T1000 (cell line): ENCODE measurements at regions not wholly inside any gene's neighbourhood (a gene's known extent, or its start where the extent isn't known, plus 50 kb on each side); places are given as distances from the start of the nearest gene placed in this dataset.

Experiments
- DNase-seq: peaks from one replicate; lab custom pipeline; 2025; ENCODE audit warnings: mixed read lengths; lab: John Stamatoyannopoulos, UW

DNA sequence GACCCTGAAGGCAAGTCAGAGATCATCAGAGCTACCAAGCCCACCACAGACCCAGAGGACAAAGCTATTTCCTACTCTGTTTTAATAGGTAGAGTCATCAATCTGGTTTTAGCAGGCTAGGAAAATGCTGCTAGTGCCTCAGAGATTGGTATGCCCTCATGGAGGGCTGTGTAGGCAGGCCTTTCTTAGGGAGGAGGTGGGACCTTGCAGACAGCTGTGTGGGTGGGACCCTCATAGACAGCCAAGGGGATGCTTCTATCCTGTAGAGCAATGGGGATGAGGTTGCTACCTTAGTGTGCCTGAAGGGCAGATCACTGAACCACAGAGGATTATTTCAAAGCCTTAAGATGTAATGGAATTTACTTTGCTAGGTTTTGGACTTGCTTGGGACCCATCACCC, 534.9 kb upstream of the KLF12 start:
- no peak for DNase-seq

DNA sequence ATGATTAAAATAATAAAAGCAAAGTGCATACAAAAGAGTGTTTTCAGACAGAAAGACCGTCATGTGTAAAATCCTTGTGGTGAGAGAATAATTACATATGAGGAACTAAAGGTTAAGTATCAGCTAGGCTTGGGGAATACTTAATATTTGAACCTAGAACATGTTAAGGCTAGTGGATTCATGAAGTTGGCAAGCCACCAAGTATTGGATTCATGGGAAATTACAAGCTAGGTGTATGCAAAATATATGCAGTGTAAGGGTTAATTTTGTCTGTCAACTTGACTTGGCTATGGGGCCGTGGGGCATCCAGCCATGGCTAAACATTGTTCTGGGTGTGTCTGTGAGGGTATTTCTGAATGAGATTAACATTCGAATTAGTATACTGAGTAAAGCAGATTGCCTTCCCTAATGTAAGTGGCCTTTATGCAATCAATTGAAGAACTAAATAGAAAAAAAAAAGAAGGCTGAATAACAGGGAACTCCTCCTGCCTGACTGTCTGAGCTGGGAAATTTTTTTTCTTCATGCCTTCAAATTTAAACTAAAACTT, 533.5 kb upstream of the KLF12 start:
- DNase-seq: no peak

DNA sequence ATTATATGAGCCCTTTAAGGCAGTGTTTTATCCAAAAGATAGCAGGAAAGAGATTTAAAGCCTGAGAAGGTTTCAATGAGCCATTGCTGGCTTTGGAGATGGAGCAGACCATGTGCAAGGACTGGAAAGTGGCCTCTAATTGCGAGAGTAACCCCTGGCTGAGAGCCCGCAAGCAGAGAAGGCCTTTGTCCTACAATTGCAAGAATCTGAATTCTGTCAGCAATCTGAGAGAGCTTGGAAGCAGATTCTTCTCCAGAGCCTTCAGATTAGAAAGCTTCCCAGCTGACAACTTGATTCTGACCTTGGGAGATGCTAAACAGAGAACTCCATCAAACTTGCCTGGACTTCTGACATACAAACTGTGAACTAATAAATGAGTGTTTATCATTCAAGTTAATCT, 528.7 kb upstream of the KLF12 start:
- no peak for DNase-seq

DNA sequence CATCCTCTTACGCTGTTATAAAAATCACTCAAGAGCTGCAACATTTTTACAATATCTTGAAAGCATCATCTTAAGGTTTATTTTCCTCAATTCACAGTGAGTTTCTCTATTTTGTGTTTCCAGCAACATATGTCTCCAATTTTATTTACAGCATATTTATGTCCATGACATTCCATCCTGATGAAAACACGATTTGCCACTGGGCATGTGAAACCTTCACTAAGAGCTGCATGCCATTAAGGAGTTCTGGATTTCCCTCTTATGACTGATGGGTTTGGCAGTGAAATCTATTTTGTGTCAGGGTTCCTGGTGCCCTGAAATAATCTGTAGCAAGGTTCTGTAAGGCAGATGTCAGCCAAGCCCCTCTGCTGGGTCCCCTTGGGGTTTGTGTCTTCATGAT, 527.6 kb upstream of the KLF12 start:
- DNase-seq: no peak

DNA sequence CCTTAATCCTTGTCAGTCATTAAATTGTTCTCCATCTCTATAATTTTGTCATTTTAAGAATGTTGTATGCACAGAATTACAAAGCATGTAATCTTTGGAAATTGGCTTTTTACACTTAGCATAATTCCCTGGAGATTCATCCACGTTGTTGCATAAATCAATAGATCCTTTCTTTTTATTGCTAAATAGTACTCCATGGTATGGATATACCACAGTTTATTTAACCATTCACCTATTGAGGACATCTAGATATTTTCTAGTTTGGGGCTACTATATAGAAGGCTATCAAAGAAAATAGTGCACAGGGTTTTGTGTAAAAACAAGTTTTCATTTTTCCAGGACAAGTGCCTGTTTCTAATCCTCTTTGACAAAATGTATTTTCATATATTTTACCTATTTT, 523.6 kb upstream of the KLF12 start:
- no peak for DNase-seq

DNA sequence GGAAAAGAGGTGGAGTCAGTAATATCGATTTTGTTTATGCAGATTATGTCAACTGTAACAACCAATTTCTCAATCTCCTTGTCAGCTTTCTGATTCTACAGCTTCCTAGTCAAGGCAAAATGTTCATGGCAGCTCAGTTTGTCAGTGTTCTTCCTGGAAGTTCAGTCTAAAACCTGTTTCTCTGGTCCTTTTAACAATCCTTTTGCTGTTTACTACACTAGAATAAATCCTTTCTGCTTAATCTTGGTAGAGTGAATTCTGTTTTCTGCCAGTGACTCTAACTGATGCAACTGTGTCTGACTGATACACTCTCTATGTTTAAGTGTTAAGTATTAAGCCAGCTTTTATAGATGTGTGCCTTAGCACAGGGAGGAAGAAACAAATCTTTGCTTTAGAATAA, 516.9 kb upstream of the KLF12 start:
- no peak for DNase-seq

GRCh38 chr13:74647991-74648390, 513.8 kb upstream of the KLF12 start:
- no peak for DNase-seq

DNA sequence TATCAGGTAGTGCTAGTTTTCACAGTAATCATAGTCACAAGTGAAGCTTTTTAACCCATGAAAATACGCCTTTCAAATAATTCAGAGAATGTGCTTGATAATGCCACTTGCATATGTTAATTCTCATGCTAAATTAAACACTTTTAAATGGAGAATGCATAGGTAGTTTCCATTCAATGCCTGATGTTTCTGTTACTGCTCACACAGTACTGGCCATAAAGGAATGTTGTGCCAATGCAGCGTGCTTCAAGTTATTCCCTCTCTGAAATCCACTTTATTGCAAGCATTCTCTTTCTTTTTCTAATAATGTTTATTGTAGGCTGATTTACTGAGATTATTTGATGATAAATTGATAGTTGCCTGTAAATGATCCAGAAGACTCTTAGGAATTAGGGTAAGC, 513.0 kb upstream of the KLF12 start:
- DNase-seq: no peak

DNA sequence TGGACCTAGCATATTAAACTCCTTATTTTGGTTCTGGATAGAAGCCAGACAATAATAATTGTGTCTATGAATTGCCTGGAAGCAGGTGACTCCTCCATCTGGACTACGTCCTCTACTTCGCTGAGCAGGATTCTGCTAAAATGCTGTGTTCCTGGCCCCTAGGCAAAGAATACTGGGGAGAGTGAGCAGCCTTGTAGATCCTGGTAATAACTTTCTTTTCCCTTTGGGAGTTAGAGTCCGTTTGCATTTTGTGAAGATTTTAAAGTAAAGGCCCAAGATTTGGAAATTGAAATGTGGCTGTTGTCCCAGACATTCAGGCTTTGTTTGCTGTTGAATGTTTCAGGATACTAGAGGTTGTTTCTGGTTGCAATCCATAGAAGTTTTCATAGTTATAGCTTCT, 511.9 kb upstream of the KLF12 start:
- DNase-seq: no peak

- DNase-seq: no peak
Observed at GRCh38 chr13:74645586-74645985, 511.4 kb upstream of the KLF12 start.

DNA sequence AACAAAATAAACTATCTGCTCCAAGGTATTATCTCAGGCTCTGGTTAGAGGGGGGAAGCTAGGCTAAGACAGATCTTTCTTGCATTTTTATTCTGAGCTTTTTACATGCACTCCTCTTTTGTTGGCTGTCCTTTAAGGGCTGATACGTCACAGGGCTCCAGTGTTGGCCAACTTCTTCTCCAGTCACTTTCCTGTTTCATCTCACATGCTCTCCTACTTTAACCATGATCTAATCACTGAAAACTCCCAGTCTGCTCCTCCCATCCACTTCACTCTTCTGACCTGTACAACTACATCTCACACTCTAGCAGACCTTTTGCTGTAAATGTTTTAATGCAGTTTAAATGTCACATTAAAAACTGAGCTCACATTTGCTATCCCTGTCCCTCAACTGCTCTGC, 510.0 kb upstream of the KLF12 start:
- DNase-seq: no peak

DNA sequence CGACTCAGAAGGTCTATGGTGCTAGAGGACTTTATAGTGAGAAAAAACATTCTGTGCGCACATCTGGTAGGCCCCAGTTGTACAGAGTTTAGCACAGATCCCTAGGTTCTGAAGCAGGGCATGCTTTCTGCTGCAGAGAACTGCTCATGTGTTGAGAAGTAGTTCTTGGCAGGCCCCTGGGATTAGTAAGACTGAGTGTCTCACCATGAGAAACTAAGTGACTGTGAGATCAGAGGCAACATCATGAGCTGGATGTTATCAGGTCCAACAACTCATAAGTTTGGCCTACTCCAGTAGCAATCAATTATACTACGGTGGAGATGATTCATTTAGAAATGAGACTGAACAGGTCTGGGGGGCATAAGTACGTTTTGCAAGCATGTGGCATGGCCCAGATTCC, 507.4 kb upstream of the KLF12 start:
- DNase-seq: no peak

- DNase-seq: no peak
Observed at GRCh38 chr13:74633734-74634133, 499.5 kb upstream of the KLF12 start.

- no peak for DNase-seq
Observed at GRCh38 chr13:74629985-74630384, 495.8 kb upstream of the KLF12 start.

DNA sequence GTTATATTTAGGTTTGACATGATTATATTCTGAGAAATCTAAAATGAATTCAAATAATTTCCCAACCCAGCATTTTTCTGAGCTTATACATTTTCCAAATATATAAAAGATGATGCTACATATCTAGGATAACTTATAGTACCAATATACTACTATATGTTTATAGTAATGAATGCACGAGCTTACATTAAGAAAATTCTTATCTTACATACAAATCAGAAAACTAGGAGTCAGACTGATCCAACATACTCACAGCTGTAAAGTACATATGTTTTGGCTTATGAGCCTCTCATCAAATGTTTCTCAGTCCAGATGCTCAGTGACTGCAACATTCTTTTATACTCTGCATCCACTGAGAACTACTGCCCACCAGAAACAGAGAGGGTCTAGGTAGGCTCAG, 491.3 kb upstream of the KLF12 start:
- no peak for DNase-seq

- no peak for DNase-seq
Observed at GRCh38 chr13:74623761-74624160, 489.6 kb upstream of the KLF12 start.

GRCh38 chr13:74622284-74622683, 488.1 kb upstream of the KLF12 start:
- DNase-seq: no peak

- no peak for DNase-seq
Observed at GRCh38 chr13:74620711-74621110, 486.5 kb upstream of the KLF12 start.

DNA sequence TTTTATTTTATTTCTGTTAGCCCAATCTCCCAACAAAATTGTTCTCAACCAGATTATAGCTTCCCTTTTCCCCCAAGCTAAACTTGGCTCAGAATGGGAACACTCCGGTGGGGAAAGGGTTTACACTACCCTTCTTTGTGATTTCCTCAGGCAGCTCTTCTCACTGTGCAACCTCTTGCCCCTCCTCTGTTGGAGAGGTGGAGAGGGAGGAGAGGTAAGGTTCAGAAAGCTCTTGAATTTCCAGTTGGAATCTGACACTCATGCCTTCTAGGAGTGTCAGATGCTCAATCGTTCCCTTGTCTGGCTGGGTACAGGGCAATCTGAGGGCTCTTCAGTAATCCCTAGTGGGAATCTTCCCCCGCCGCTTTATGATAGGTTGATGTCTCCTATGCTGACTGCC, 486.1 kb upstream of the KLF12 start:
- DNase-seq: no peak

DNA sequence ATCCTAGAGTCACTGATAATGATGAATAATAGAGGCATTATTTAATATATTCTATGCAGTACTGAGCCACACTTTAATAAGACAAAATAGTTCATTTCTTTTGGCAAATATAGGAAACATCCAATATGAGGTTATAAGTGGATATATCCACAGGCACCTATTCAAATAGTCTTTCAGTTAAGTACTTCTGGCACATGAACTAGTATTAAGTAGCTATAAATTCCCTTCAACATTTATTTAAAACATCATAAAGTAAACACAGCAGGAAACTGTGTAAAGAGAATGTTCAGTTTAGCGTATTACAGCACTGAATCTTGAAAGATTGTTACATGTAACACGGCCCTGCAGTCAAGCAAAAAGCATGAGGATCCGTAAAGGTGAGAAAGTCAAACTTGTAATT, 463.3 kb upstream of the KLF12 start:
- no peak for DNase-seq

- no peak for DNase-seq
Observed at GRCh38 chr13:74596691-74597090, 462.5 kb upstream of the KLF12 start.

DNA sequence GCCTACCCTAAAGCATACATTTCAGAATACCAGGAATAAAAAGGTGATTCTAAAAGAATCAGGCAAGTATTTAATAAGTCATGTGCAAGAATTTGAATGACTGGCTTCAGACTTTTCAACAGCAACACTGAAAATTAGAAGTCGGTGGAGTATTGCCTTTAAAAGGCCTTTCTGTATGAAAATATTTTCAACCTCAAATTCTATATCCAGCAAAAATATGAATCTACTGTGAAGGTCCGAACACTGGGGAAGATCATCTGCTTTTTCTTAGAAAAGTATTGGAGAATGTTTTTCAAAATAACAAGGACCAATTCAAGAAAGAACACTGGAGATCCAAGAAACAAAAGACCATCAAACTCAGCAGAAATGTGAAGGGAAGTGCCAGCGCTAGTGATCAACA, 459.5 kb upstream of the KLF12 start:
- DNase-seq: no peak

- no peak for DNase-seq
Observed at GRCh38 chr13:74586847-74587246, 452.6 kb upstream of the KLF12 start.

DNA sequence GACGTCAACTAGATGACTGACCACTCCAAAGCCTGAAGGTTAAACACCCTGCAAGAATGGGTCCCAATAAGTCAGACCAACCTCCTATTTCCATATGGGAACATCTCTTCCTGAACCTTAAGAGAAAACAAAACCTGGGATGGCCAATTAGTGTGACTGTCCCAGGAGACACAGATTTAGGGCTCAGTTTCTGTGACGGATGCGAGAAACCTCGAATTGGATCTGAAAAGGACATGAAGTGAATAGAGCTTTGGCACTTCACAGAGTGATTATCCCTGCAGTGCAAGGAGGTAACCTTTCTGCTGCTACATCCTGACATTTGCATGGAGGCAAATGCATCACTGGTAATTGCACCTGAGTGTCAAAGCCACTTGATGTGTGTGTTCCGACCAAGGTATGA, 442.2 kb upstream of the KLF12 start:
- no peak for DNase-seq

DNA sequence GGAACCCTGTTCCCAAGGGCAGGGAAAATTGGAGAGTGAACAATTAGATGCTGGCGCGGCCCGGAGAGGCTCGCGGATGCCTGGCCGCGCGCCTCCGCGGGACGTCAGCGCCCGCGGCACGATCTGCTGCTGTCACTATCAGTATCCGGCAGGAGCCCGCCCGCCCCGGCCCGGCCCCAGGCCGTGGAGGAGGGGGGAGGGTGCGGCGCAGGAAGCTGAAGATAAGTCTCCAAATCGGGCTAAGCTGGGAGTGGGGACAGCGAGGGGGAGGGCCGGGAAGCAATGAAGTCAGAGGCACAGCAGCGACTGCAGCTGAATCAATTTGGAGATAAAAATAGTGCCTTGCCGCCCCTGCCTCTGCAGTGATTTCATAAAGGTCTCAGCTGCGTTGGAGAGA, 441.5 kb upstream of the KLF12 start:
- no peak for DNase-seq
